ENCODE measurements at regions not wholly inside any gene's neighbourhood (a gene's known extent, or its start where the extent isn't known, plus 50 kb on each side); places are given as distances from the start of the nearest gene placed in this dataset.
"Not testable (repeated sequence)": the region's sequence is repeated elsewhere in the genome, so short reads cannot be mapped to it uniquely, and the experiment has no call there.

- no peak for TF ChIP-seq CTCF (IDR thresholded peaks at IDR 0.05; ENCODE audit: borderline replicate concordance, control extremely low read depth, extremely low read depth, insufficient read depth, missing control alignments)
- in situ Hi-C loops (cut with MboI; ENCODE audit: low sequenced_read_pairs, unreplicated experiment), result no loop called here
- no peak for DNase-seq (ENCODE audit: low spot score)
Measured at GRCh38 chr11:134939031-134939430, 527.0 kb upstream of the B3GAT1 start.

- no peak for TF ChIP-seq CTCF (IDR thresholded peaks at IDR 0.05; ENCODE audit: borderline replicate concordance, control extremely low read depth, extremely low read depth, insufficient read depth, missing control alignments)
- in situ Hi-C loops (cut with MboI; ENCODE audit: low sequenced_read_pairs, unreplicated experiment), result no loop called here
- DNase-seq (ENCODE audit: low spot score), result no peak
Measured at GRCh38 chr11:134938212-134938611, 526.2 kb upstream of the B3GAT1 start.

GRCh38 chr11:134937193-134937592, 525.2 kb upstream of the B3GAT1 start:
- in situ Hi-C loops (cut with MboI; ENCODE audit: low sequenced_read_pairs, unreplicated experiment); DNase-seq (ENCODE audit: low spot score): not testable (repeated sequence)

- TF ChIP-seq CTCF (IDR thresholded peaks at IDR 0.05; ENCODE audit: borderline replicate concordance, control extremely low read depth, extremely low read depth, insufficient read depth, missing control alignments), result no peak
- no peak for DNase-seq (ENCODE audit: low spot score)
- in situ Hi-C loops (cut with MboI; ENCODE audit: low sequenced_read_pairs, unreplicated experiment), result no loop called here
Measured at GRCh38 chr11:134932761-134933160, 520.7 kb upstream of the B3GAT1 start.

- in situ Hi-C loops (cut with MboI; ENCODE audit: low sequenced_read_pairs, unreplicated experiment), result no loop called here
- DNase-seq (ENCODE audit: low spot score), result no peak
- TF ChIP-seq CTCF (IDR thresholded peaks at IDR 0.05; ENCODE audit: borderline replicate concordance, control extremely low read depth, extremely low read depth, insufficient read depth, missing control alignments), result no peak
Measured at GRCh38 chr11:134925432-134925831, 513.4 kb upstream of the B3GAT1 start.

GRCh38 chr11:134923441-134923840, 511.4 kb upstream of the B3GAT1 start:
- in situ Hi-C loops (cut with MboI; ENCODE audit: low sequenced_read_pairs, unreplicated experiment), result no loop called here

GRCh38 chr11:134921938-134922337, 509.9 kb upstream of the B3GAT1 start:
- in situ Hi-C loops (cut with MboI; ENCODE audit: low sequenced_read_pairs, unreplicated experiment), result no loop called here
- no peak for DNase-seq (ENCODE audit: low spot score)
- no peak for TF ChIP-seq CTCF (IDR thresholded peaks at IDR 0.05; ENCODE audit: borderline replicate concordance, control extremely low read depth, extremely low read depth, insufficient read depth, missing control alignments)

More at GRCh38 chr11:134923441-134923840, 511.4 kb upstream of the B3GAT1 start:
- no peak for DNase-seq (ENCODE audit: low spot score)
- no peak for TF ChIP-seq CTCF (IDR thresholded peaks at IDR 0.05; ENCODE audit: borderline replicate concordance, control extremely low read depth, extremely low read depth, insufficient read depth, missing control alignments)

All from GM13976 (cell line).